Cardiac muscle cell (in vitro differentiated cells and primary cell): ENCODE measurements at regions not wholly inside any gene's neighbourhood (a gene's known extent, or its start where the extent isn't known, plus 50 kb on each side); places are given as distances from the start of the nearest gene placed in this dataset.

Source experiments
- DNase-seq, 2 donors: peaks; one replicate each; pipeline versions ENCODE4 v3.0.0 to v3.0.0-alpha.2; 2010 to 2017; ENCODE audit warnings: low read depth in 1 of 2, low spot score in 1 of 2
- H3K27ac ChIP-seq: fragments of 200-600 bp; sonication (generic); 2 replicates; pipeline ENCODE4 v1.5.1; 2016
- H3K27me3 ChIP-seq: fragments of 200-600 bp; sonication (generic); 2 replicates; pipeline ENCODE4 v1.6.0; 2016; ENCODE audit warnings: control low read depth
- H3K36me3 ChIP-seq: fragments of 200-600 bp; sonication (generic); 2 replicates; pipeline ENCODE4 v1.5.1; 2016; ENCODE audit warnings: control low read depth
- H3K4me1 ChIP-seq: fragments of 200-600 bp; sonication (generic); 2 replicates; pipeline ENCODE4 v1.8.1; 2017; ENCODE audit warnings: low read depth, mild to moderate bottlenecking, mixed run types
- H3K4me3 ChIP-seq: fragments of 200-600 bp; sonication (generic); 2 replicates; pipeline ENCODE4 v1.5.1; 2016; ENCODE audit warnings: mild to moderate bottlenecking
- H3K9me3 ChIP-seq: fragments of 200-600 bp; sonication (generic); 2 replicates; pipeline ENCODE4 v1.5.1; 2017; ENCODE audit warnings: low read depth, mild to moderate bottlenecking, control low read depth
- CTCF ChIP-seq: IDR thresholded peaks from 2 replicates; pipeline ENCODE4 v1.5.1; 2012; ENCODE audit warnings: low read depth, mild to moderate bottlenecking, low read length

GRCh38 chr18:27609221-27609620 is 424.1 kb upstream of the CHST9 start:
- Histone ChIP-seq H3K27ac (no peak overlapping the region), H3K27me3 (no peaks in the 10 kb centered on the region), H3K9me3 (no peaks in the 10 kb centered on the region), H3K36me3 (no peaks in the 10 kb centered on the region), H3K4me1 (peaks cover 7% of the 10 kb centered on the region), H3K4me3 (no peak overlapping the region)
- peak in 1 of 2 donors; percentile 45 for DNase-seq
- no peak for TF ChIP-seq CTCF

GRCh38 chr18:27608742-27609141 is 423.6 kb upstream of the CHST9 start:
- Histone ChIP-seq H3K27ac (no peak overlapping the region), H3K9me3 (no peaks in the 10 kb centered on the region), H3K27me3 (no peaks in the 10 kb centered on the region), H3K36me3 (no peaks in the 10 kb centered on the region), H3K4me1 (peaks cover 7% of the 10 kb centered on the region), H3K4me3 (no peak overlapping the region)
- DNase-seq = peak in 1 of 2 donors; percentile 5
- peak; percentile 47 for TF ChIP-seq CTCF

GRCh38 chr18:27608174-27608573 is 423.1 kb upstream of the CHST9 start:
- H3K9me3 ChIP-seq = no peaks in the 10 kb centered on the region
- H3K36me3 ChIP-seq = no peaks in the 10 kb centered on the region
- H3K27ac ChIP-seq = no peak overlapping the region
- no peak overlapping the region for H3K4me3 ChIP-seq
- H3K27me3 ChIP-seq = no peaks in the 10 kb centered on the region
- TF ChIP-seq CTCF = no peak
- DNase-seq = no peak
- H3K4me1 ChIP-seq = peaks cover 7% of the 10 kb centered on the region

- H3K27me3 ChIP-seq = no peaks in the 10 kb centered on the region
- no peak for DNase-seq
- no peaks in the 10 kb centered on the region for H3K9me3 ChIP-seq
- no peaks in the 10 kb centered on the region for H3K36me3 ChIP-seq
- no peak for TF ChIP-seq CTCF
- no peak overlapping the region for H3K4me3 ChIP-seq
- H3K4me1 ChIP-seq = peaks cover 7% of the 10 kb centered on the region
- H3K27ac ChIP-seq = no peak overlapping the region
These were observed 421.6 kb upstream of the CHST9 start for GRCh38 chr18:27606741-27607140.

- H3K36me3 ChIP-seq = no peaks in the 10 kb centered on the region
- H3K4me1 ChIP-seq = peaks cover 7% of the 10 kb centered on the region
- H3K27ac ChIP-seq = no peak overlapping the region
- no peaks in the 10 kb centered on the region for H3K9me3 ChIP-seq
- DNase-seq = peak; percentile 88 to 90
- no peaks in the 10 kb centered on the region for H3K27me3 ChIP-seq
- peak; percentile 87 for TF ChIP-seq CTCF
- no peak overlapping the region for H3K4me3 ChIP-seq
These were observed 420.2 kb upstream of the CHST9 start for GRCh38 chr18:27605107-27605834.
